ENCODE measurements at regions not wholly inside any gene's neighbourhood (a gene's known extent, or its start where the extent isn't known, plus 50 kb on each side); places are given as distances from the start of the nearest gene placed in this dataset.
A peak's percentile ranks its signal among the peaks of the same experiment; 100 is the strongest.
"Not testable (repeated sequence)": the region's sequence is repeated elsewhere in the genome, so short reads cannot be mapped to it uniquely, and the experiment has no call there.

DNA sequence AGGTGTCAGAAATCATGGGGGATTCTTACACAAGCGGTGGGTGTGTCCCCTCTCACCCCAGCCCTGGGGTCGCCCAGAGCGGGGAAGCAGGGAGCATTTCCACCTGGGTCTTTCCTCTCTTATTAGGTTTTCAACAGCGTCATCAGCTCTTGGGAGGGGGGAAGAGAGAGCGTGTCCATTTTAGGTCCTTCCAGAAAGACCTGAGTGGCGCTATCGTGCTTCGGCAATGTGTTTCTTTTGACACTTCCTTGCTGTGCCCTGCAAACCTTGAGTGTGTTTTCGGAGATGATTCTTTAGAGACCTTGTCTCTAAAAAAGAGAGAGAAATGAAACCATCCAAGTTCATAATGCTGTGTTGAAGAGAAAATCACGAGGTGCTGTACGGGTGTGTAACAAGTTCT is 86.9 kb upstream of the PITRM1 start:
- in situ Hi-C loops (cut with MboI; ENCODE audit: low pct_unique_long_range_greater_than_20kb, low sequenced_read_pairs) = no loop called here
- DNase-seq = no peak

DNA sequence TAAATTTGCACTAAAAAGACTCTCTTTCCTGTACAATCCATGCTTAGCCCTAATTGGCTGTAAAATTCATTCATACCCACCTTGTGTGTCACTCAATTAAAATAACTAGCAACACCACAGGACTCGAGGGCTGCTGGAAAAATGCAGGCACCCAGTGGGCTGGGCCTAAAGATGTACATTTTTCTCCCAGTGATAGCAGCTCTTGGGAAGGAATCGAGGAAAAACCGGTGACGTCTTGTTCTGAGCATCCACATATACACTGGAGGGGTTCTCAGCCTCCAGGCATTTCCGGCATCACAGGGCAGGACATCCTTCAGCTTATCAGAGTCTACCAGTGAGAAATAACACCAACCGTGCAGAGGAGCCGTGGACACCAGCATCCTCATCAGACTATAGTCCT is 85.8 kb upstream of the PITRM1 start:
- in situ Hi-C loops (cut with MboI; ENCODE audit: low pct_unique_long_range_greater_than_20kb, low sequenced_read_pairs) = no loop called here
- DNase-seq = no peak

DNA sequence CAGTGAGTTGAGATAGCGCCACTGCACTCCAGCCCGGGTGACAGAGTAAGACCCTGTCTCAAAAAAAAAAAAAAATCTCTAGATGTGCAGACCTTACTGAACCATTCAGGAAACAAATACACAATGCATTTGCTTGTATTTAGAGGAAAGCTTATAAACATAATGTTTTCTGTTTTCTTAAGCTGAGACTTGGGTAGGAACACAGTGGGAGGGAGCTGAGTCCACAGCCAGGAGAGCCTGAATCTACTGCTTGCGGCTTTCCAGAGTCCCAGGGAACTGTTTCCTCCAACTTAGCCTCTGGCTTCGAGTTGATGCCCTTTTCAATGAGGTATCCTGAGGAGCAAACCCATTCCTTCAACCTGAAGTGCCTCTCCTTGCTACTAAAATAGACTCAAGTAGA is 83.0 kb upstream of the PITRM1 start:
- in situ Hi-C loops (cut with MboI; ENCODE audit: low pct_unique_long_range_greater_than_20kb, low sequenced_read_pairs) = no loop called here
- no peak for DNase-seq

DNA sequence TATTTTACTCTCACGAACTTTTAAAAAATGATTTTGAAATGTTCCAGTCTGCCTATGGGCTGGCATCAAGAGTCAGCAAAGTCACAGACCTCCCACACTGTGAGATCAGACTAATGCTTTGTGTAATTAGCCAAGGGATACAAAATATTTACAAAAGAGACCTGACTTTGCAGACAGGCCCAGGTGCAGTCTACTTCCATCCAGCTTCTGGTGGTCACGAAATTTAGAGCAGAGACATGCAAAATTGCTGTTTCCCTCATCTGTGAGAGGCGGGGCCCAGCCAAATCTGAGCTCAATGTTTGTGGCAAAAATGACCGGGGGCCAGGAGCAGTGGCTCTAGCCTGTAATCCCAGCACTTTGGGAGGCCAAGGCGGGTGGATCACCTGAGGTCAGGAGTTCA is 82.5 kb upstream of the PITRM1 start:
- no peak for DNase-seq
- in situ Hi-C loops (cut with MboI; ENCODE audit: low pct_unique_long_range_greater_than_20kb, low sequenced_read_pairs) = no loop called here

DNA sequence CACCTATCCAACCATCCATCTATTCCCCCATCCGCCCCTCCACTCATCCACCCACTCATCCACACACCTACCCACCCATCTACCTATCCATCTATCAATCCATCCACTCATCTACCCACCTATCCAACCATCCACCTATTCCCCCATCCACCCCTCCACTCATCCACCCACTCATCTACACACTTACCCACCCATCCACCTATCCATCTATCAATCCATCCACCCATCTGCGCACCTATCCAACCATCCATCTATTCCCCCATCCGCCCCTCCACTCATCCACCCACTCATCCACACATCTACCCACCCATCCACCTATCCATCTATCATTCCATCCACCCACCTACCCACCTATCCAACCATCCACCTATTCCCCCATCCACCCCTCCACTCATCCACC is 81.4 kb upstream of the PITRM1 start:
- in situ Hi-C loops (cut with MboI; ENCODE audit: low pct_unique_long_range_greater_than_20kb, low sequenced_read_pairs); DNase-seq: not testable (repeated sequence)

DNA sequence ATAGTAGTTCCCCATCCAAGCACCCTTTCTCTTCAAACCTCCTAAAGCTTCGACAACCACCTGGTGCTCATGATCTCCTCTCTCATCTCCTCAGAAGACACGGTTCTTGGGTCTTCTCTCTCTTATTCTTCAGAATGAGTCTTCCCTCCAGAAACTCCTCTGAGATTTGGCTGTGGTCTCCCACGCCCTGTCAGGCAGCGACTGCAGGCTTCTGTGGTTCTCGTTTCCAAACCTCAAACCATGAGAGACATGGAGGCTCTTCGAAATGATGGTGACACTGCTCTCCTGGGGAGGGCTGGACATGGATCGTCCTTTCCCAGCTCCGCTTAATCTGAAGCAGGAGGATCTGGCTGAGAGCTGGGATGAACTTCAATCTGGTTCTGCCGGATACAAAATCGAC is 78.6 kb upstream of the PITRM1 start:
- DNase-seq = no peak
- in situ Hi-C loops (cut with MboI; ENCODE audit: low pct_unique_long_range_greater_than_20kb, low sequenced_read_pairs) = no loop called here

DNA sequence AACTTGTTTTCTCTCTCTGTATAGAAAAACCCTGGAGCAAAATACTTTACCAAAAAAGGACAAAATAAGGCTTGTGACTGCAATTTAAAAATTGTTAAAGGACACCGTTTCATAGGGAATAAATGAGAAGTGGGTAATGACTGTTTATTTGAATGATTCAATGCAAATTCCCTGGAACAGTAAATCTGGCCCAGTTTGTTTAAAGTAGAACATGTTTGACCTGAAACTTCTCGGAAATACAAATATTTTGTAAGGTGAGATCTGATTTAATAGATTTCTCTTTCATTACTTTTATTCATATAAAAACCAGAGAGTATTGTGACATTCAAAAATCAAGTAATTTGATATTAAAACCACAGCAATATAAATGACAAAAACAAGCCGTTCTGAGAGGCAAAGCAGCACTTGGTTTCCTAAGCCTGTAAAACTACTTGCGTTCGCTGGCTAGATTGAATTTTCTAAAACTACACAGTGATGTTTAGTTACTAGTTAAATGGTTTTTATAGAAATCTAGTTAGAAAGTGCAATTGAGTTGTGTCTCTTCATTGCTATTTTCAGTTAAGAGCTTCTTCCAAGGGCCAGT is 76.8 kb upstream of the PITRM1 start:
- in situ Hi-C loops (cut with MboI; ENCODE audit: low pct_unique_long_range_greater_than_20kb, low sequenced_read_pairs) = loop anchor here (25.0 kb wide), 1 partner anchor 1513 kb away; no protein-coding TSS in a partner anchor
- no peak for DNase-seq

DNA sequence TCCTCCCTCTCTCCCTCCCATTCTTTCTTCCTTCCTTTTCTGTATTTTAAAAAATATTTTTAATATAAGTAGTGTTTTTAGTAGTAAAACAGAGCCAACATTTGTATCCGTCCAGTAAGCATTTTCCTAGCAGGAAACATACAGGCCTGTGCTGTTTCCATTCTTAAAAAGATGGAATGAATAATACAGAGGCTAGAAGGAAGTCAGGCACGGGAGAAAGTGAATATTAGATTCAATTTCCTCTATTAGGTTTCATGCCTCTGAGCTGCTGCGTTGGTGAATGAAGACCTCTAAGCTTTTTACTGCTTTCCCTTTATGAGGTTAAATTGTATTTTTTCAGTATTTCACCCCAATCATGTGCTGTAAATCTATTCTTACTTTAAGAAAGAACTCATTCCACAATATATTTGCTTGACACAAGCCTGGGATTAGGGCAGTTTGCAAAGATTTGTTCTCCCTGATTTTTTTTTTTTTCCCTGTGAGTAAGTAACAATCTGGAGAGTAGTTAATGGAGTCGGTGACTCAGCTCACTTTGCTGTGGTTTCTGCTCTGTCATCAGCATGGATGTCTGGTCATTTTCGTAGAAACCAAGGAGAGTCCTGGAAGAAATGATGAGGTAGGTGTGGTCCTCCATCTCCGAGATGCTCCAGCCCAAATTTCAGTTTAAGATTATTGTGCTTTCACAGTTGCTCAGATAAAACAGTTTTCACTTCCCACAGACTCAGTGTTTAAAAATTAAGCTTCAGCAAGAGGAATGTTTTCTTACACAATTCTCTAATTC is 76.1 kb upstream of the PITRM1 start:
- in situ Hi-C loops (cut with MboI; ENCODE audit: low pct_unique_long_range_greater_than_20kb, low sequenced_read_pairs) = loop anchor here (25.0 kb wide), 1 partner anchor 1514 kb away; no protein-coding TSS in a partner anchor
- DNase-seq = no peak

DNA sequence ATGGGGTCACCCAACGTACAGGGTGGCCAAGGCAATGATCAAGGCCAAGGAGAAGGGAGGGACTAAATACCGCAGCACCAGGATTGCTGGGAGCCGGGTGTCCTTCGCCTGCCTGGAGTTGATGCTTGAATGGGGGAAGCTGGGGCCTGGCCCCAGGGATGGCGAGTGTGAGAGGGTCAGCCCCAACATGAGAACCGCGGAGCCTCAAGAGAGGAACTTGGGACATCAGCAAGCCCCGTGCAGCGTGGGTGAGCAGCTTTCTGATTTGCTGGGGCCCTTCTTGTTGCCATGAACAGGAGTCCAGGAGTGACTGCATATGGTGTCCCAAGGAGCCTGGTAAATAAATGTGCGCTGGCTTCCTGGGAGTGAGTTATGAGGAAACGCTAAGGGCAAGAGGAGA is 72.8 kb upstream of the PITRM1 start:
- DNase-seq = no peak
- in situ Hi-C loops (cut with MboI; ENCODE audit: low pct_unique_long_range_greater_than_20kb, low sequenced_read_pairs) = loop anchor here (25.0 kb wide), 1 partner anchor 1517 kb away; no protein-coding TSS in a partner anchor

- in situ Hi-C loops (cut with MboI; ENCODE audit: low pct_unique_long_range_greater_than_20kb, low sequenced_read_pairs) = loop anchor here (25.0 kb wide), 1 partner anchor 1520 kb away; no protein-coding TSS in a partner anchor
Measured at GRCh38 chr10:3241967-3242650, 69.5 kb upstream of the PITRM1 start.

GRCh38 chr10:3241274-3241921 is 68.8 kb upstream of the PITRM1 start:
- DNase-seq = no peak
- in situ Hi-C loops (cut with MboI; ENCODE audit: low pct_unique_long_range_greater_than_20kb, low sequenced_read_pairs) = loop anchor here (25.0 kb wide), 1 partner anchor 1521 kb away; no protein-coding TSS in a partner anchor

More at GRCh38 chr10:3241967-3242650, 69.5 kb upstream of the PITRM1 start:
- no peak for DNase-seq

GRCh38 chr10:3239920-3240894 is 67.6 kb upstream of the PITRM1 start:
- in situ Hi-C loops (cut with MboI; ENCODE audit: low pct_unique_long_range_greater_than_20kb, low sequenced_read_pairs) = loop anchor here (25.0 kb wide), 1 partner anchor 1522 kb away; no protein-coding TSS in a partner anchor
- no peak for DNase-seq

GRCh38 chr10:3239066-3239919 is 66.7 kb upstream of the PITRM1 start:
- in situ Hi-C loops (cut with MboI; ENCODE audit: low pct_unique_long_range_greater_than_20kb, low sequenced_read_pairs) = loop anchor here (25.0 kb wide), 1 partner anchor 1523 kb away; no protein-coding TSS in a partner anchor
- peak; percentile 60 for DNase-seq

- in situ Hi-C loops (cut with MboI; ENCODE audit: low pct_unique_long_range_greater_than_20kb, low sequenced_read_pairs) = loop anchor here (25.0 kb wide), 1 partner anchor 1524 kb away; no protein-coding TSS in a partner anchor
- no peak for DNase-seq
Measured at GRCh38 chr10:3238115-3238871, 65.7 kb upstream of the PITRM1 start.

GRCh38 chr10:3237530-3237929 is 64.9 kb upstream of the PITRM1 start:
- no peak for DNase-seq
- in situ Hi-C loops (cut with MboI; ENCODE audit: low pct_unique_long_range_greater_than_20kb, low sequenced_read_pairs) = loop anchor here (25.0 kb wide), 1 partner anchor 1525 kb away; no protein-coding TSS in a partner anchor

DNA sequence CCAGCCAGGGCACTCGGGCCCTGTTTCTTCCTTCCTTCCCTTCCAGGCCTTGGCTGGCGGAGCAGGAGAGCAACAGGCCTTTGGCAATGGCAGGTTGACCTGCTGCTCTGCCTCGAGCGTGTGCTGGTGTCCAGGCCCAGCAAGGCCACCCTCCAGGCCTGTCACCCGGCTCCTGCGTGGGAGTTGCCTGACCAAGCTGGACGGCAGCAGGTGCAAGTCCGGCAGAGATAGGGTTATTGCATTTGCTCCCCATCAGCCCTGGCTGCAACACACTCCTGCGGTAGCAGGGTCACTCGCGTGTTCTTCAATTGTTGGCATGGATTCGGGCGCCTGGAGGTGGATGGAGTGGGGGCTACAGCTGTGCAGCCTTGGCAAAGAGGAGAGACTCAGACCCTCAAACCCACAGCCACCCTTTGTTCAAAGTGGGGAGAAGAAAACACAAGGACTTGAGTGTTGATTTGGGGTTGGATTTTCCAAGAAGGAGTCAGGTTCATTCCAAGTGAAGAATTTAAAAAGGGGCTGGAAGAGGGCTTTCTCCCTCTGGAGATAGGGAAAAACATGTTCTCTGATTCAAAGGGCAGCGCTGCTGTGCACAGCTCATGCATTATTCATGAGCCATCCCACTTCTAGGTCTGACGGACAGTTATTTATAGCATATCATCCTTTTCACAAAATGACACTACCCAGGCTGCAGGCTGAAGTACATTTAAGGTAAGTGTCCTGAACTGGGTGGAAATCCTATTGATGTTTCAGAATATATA is 64.2 kb upstream of the PITRM1 start:
- in situ Hi-C loops (cut with MboI; ENCODE audit: low pct_unique_long_range_greater_than_20kb, low sequenced_read_pairs) = loop anchor here (25.0 kb wide), 1 partner anchor 1525 kb away; no protein-coding TSS in a partner anchor
- DNase-seq = no peak

Measured in KBM-7 (cell line).